22Rv1 (cell line): ENCODE measurements at regions not wholly inside any gene's neighbourhood (a gene's known extent, or its start where the extent isn't known, plus 50 kb on each side); places are given as distances from the start of the nearest gene placed in this dataset.

Experiments used
- H3K27ac ChIP-seq: fragments of 450-650 bp; 2 replicates; pipeline ENCODE4 v1.5.1; 2017
- ZFX ChIP-seq: fragments of 450-650 bp; IDR thresholded peaks from 2 replicates; pipeline ENCODE4 v1.6.1; 2017; ENCODE audit warnings: antibody characterized with exemption, borderline replicate concordance
- TF ChIP-seq, protein P1 (sequence below): fragments of 450-650 bp; IDR thresholded peaks from 2 replicates; pipeline ENCODE4 v1.5.1; 2017; ENCODE audit warnings: mild to moderate bottlenecking

DNA sequence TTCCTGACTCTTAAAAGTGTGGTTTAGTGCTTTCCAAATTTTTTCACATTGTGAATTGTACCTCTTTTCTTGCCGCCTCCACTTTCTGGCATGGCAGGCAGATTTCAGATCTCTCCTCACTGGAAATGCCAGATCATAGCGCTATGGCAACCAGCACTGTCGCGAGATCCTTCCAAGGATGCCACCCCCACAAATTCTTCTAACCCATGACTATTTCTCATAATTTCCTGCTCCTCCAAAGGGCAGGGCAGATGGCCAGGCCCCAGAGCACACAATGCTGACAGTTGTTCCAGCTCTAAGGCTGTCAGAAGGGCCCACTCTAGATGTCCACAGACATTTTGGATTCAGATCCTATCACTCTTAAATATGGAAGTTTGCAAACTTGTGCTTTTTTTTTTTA, 446.2 kb upstream of the RIOK2 start:
- TF ChIP-seq, protein P1, sequence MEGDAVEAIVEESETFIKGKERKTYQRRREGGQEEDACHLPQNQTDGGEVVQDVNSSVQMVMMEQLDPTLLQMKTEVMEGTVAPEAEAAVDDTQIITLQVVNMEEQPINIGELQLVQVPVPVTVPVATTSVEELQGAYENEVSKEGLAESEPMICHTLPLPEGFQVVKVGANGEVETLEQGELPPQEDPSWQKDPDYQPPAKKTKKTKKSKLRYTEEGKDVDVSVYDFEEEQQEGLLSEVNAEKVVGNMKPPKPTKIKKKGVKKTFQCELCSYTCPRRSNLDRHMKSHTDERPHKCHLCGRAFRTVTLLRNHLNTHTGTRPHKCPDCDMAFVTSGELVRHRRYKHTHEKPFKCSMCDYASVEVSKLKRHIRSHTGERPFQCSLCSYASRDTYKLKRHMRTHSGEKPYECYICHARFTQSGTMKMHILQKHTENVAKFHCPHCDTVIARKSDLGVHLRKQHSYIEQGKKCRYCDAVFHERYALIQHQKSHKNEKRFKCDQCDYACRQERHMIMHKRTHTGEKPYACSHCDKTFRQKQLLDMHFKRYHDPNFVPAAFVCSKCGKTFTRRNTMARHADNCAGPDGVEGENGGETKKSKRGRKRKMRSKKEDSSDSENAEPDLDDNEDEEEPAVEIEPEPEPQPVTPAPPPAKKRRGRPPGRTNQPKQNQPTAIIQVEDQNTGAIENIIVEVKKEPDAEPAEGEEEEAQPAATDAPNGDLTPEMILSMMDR, result no peak
- no peak for TF ChIP-seq ZFX
- no peak overlapping the region for H3K27ac ChIP-seq

- no peak overlapping the region for H3K27ac ChIP-seq
- TF ChIP-seq, protein P1, result no peak
- no peak for TF ChIP-seq ZFX
Observed at GRCh38 chr5:97635553-97635952, 452.5 kb upstream of the RIOK2 start.

DNA sequence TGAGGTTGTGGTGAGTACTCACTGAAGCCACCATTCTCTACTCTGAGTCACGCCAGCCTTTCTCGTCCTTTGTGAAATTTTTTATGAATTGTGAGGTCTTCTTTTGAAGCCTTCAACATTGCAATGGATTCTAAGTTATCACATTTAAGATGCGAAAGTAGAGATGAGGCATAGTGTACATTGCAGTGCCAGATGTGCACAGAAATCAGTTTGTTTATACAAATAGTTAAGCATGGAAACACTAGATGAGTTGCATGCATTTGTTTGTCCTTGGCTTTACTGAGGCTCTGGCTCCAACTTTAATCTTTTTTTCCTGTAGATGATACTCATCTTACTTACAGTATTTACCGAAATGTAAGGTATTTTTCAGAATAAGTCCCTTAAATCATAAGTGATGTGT, 453.7 kb upstream of the RIOK2 start:
- no peak for TF ChIP-seq ZFX
- TF ChIP-seq, protein P1, result no peak
- no peak overlapping the region for H3K27ac ChIP-seq

DNA sequence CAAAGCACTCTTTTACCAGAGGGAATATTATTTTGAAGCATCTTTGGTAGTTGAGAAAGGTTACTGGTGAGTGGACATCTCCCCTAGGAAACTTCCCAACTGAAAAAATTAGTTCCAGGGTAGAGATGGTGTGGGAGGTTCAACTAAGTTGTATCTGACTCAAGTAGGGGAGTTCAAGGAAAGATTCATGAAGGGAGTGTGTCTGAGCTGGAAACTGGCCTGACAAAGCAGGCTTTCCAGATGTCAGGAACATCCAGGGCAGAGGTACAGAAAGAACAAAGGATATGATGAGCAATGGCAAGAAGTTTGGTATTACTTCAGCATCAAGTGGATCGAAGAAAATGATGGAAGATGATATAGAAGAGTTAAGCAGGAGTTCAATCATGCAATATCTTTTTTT, 458.0 kb upstream of the RIOK2 start:
- TF ChIP-seq ZFX, result no peak
- TF ChIP-seq, protein P1, result no peak
- H3K27ac ChIP-seq, result no peak overlapping the region

- H3K27ac ChIP-seq, result no peak overlapping the region
- no peak for TF ChIP-seq ZFX
- TF ChIP-seq, protein P1, result no peak
Observed at GRCh38 chr5:97644206-97644605, 461.2 kb upstream of the RIOK2 start.

DNA sequence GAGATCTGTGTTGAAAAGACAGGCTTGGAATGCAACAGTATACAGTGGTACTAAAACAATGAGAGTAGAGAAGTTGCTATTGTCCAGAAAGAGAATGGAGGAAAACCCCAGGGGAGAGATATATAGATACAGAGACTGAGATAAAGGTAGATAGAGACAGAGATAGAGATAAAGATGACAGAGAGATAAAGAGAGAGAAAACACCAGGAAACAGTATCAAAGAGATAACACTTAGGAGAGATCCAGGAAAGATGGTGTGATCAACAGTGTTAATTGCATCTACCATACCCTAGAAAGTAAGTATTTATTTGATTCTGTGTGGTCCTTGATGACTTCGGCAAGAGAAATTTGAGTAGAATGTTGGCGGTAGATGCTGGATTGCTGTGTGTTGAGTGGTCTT, 461.8 kb upstream of the RIOK2 start:
- H3K27ac ChIP-seq, result no peak overlapping the region
- no peak for TF ChIP-seq ZFX
- TF ChIP-seq, protein P1, result no peak

DNA sequence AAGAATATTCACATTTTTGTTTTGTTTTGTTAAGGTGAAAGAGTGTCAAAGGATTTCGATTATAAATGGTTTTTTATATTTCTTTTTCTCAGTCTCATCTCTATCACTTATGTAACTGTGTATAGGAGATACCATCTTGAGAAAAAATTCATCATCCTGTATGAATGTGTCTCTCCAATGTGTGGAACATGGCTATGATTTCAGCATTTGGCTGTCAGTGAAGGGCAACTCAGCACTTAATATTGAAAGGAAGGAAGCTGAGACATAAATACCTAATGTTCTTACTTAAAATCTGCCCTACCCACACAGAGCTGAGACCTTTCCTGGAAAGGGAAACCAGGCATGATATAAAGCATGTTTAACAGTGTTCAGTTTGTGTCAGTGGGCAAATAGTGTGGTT, 474.2 kb upstream of the RIOK2 start:
- no peak for TF ChIP-seq ZFX
- TF ChIP-seq, protein P1, result no peak

More for the DNA sequence above, 474.2 kb upstream of the RIOK2 start:
- no peak overlapping the region for H3K27ac ChIP-seq
